ENCODE measurements at regions not wholly inside any gene's neighbourhood (a gene's known extent, or its start where the extent isn't known, plus 50 kb on each side); places are given as distances from the start of the nearest gene placed in this dataset.

DNA sequence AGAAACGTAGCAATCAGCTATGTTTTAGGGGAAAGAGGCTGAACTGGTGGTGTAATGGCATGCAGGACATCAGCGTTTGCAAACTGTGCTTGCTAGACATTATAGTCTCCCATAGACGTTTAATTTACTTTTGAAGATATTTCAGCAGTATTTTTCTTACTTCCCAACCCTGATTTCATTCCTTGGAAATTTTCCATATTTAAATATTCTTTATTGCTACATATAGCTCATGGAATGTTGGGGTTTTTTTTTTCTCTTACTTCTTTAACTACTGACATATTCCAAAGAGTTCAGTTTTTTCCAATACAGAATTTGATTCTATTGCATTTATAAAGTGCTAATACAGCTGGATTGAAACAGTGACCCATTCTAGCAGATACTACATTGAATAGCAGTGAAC lies 694.4 kb upstream of the CITED2 start:
- DNase-seq (ENCODE audit: low spot score) = no peak
- intact Hi-C loops (cut with DNase I) = no loop called here

DNA sequence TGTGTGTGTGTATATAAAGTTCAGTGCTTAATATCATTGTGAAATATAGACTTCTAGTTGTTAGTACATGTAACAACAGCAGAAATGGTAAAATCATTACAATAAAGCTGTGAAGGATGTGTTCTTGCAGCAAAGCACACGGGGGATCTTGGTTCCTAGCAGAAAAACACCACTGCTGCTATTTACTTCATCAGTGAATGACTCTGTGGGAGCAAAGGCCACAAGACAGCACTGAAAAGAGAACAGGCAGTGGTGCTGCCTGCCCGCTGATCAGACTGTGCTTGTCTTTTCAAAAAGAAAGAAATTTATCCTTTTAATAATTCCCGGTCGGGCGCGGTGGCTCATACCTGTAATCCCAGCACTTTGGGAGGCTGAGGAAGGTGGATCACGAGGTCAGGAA lies 689.9 kb upstream of the CITED2 start:
- no peak for DNase-seq (ENCODE audit: low spot score)
- intact Hi-C loops (cut with DNase I) = no loop called here

DNA sequence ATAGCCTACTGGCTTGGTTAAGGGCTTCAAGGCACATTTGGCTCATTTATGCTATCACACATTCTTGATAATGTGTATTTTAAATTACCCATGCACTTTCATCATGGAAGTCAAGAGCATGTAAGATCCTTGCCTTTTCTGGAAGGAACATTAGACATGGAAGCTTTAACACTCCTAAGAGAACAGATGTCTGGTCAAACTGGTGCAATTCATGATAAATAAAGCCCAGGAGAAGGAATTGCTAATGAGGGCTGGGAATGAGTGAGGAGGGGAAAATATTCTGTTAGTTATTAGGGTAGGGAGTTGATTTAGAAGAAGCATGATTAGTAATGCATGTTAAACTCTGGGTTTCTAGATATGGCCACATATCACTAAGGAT lies 688.6 kb upstream of the CITED2 start:
- intact Hi-C loops (cut with DNase I) = no loop called here

DNA sequence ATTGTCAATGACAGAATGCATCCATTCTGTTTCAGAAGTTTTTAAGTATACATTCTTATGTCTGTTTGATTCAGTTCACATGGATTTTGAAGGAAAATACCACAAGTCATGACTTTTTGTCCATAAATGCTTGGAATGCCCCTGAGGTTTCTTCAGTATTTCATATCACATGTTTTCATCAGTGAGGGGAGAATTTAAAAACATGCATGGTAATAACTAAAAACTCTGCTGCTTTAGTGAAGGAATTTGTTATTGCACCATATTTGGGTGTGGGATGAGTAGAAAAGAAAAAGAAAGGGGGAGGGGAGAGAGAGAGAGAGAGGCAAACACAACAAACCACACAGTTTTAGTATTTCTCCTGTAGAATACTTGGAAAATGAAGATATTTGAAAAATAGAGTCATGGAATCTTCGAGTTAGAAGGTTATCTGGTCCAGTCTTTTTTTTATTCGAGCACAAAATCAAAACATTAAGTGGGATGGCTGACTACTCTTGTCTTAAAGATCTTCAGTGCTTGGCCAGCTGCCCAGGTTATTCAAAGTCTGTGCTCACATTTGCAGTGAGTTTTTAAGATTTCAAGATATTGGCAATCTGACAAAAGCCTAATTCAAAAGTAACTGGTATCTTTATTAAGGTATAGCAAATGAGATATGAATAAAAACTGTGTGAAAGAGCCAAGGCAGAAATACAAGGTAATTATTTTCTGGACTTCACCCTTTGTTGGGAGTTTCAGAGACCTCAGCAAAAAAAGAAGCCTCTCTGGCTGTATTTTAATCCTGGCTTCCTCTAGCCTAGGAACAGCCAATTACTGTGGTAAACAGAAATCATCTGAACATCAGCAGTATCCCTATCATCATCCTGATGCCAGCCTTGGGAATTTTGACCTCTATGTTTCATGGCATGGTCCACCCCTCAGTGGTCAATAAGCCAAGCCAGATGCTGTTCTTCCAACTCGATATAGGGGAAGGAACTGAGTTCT lies 687.9 kb upstream of the CITED2 start:
- intact Hi-C loops (cut with DNase I) = no loop called here
- no peak for DNase-seq (ENCODE audit: low spot score)

More for the DNA sequence above, 688.6 kb upstream of the CITED2 start:
- no peak for DNase-seq (ENCODE audit: low spot score)

DNA sequence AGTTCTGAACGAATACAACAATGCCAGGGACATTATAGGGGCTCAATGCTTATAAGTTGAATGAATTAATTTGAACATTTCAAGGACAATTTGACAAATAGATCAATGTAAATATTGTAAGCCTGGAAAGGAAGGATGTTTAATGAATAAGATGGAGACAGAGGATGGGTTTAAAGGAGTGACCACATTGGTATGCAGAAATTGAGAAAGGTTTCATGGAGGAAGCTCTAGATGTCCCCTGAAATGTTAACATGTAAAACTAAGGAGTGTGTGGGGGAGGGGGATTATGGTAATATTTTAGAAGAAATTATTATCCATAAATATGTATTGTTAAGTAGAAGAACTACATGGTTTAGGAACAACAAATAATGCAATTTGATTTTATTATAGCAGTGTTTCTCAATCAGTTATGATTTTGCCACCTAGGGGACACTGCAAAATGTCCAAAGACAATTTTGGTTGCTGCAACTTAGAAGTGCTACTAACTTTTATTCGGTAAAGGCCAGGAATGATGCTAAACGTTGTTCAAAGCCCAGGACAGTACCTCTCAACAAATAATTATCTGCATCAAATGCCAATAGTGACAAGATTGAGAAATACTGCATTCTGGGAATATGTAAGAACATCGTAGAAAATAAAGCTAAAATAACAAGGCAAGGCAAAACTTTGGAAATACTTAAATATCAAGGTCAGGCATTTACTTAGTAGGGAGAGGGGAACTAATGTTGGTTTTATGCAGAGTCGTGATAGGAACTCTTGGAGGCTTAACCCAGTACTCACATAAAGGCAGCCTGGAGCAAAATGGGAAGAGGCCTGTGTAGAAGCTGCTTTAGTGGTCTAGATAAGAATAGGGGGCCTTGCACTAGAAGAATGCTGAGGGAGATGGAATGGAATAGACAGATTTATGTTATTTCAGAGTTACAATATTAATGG lies 686.9 kb upstream of the CITED2 start:
- intact Hi-C loops (cut with DNase I) = no loop called here
- DNase-seq (ENCODE audit: low spot score) = no peak

DNA sequence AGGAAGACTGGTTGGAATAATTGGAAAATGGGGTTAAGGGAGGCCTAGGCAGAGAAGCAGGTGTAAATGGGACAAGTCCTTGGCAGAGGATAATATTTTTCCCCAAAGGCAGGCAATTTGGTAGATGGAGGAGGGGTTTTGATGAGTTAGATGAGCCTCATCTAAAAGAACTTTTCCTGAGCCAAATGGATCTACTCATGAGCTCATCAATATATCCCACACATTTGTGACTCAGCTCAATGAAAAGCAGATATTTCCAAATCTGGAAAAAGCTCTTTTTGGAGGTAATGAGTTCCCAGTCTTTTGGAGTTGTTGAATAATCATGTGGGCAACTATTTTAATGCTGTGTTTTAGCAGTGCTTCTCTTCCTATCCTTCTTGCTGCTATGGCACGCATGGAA lies 685.5 kb upstream of the CITED2 start:
- intact Hi-C loops (cut with DNase I) = no loop called here
- DNase-seq (ENCODE audit: low spot score) = no peak

DNA sequence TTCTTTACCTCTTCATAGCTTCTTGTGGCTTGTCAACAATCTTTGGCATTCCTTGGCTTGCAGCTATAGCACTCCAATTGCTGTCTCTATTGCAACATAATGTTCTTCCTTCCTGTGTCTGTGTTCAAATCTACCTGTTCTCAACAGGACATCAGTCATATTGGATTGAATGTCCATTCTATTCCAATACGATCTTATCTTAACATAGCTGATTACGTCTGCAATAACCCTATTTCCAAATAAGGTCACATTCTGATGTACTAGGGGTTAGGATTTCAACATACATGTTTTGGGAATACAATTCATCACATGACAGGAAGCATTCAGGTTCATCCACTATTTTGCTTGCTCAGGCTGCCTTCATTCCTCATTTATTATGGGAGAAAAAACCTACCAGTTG lies 684.4 kb upstream of the CITED2 start:
- DNase-seq (ENCODE audit: low spot score) = no peak
- intact Hi-C loops (cut with DNase I) = no loop called here

DNA sequence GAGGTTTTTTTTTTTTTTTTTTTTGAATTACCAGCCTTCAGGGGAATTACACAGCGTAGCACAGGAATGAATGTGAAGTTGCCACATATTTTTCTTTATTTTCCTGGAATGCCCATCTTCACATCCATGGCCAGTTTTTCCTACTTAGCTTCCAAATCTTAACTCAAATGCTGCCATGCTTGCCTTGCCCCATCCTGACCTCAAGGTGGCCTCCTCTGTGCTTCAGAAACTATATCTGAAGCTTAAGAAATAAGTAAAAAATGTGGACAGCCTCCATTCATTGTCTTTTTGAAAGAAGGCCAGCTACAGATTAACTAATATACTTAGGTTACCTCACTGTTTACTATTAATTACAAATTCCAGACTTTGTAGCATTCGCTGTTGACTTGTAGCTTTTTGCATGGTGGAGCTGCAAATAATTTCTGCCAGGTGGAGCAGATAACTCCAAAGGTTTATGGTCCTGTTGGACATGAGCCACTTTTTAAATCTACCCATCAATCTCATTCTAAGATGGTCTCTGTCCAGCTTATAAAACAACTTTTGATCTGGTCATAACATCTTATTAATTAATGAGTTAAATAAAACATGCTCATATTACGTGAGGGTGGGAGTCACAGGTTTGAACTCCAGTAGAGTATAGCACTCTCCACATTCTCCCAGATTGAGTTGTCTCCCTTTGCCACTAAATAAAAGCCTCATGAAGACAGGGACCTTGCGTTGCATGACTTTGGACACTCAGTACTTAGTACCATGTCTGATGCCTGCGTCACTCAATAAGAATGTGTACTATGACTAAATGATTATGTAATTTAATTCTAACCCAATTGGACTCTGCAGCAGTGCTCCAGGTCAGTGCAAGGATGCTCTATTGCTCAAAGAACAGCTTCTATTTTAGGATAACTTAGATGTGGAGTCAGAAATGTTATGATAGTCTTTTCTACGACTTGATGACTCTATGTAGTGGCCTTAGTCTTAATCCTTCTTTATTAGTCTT lies 678.6 kb upstream of the CITED2 start:
- DNase-seq (ENCODE audit: low spot score) = no peak
- intact Hi-C loops (cut with DNase I) = no loop called here

DNA sequence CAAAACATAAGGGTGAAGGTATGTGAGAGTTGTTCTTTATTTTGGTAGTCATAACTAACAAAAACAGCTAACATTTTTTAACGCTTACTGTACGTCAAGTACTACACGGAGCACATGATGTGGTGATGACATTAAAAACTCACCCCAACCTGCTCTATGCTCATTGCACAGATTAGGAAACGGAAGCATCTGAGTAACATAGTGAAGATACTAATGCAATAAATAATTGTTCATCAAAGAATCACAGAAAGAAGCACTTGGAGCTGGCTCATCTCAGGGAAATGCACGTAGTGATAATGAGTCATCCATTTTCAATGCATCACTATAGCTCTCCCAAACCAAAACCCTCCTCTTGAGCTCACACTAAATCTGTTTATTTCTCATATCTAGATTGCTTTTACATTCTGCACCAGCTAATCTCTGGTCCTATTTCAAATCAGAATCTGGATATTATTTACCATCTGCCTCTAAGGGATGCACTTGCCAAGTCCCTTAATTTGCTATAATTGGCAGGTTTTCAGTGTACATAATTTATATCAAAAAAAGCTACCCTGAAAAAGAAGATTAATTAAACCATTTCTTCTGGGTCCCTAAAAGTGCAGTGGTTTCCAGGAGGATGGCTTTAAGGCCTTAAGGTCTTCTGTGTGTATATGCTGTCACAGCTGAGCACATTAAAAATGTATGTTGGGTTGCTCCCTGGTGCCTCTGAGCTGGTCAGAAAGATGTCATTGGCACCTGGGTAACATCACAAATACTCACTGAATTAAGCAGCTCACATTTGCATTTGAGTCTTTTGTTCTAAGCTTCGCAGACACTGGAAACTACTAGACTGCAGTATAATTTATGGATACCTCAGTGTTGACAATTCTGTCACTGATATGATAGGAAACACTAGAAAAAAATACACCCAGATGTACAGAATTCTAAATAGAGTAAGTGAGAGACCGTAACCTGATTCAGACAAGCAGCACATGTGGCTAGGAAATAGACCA lies 677.4 kb upstream of the CITED2 start:
- intact Hi-C loops (cut with DNase I) = no loop called here

DNA sequence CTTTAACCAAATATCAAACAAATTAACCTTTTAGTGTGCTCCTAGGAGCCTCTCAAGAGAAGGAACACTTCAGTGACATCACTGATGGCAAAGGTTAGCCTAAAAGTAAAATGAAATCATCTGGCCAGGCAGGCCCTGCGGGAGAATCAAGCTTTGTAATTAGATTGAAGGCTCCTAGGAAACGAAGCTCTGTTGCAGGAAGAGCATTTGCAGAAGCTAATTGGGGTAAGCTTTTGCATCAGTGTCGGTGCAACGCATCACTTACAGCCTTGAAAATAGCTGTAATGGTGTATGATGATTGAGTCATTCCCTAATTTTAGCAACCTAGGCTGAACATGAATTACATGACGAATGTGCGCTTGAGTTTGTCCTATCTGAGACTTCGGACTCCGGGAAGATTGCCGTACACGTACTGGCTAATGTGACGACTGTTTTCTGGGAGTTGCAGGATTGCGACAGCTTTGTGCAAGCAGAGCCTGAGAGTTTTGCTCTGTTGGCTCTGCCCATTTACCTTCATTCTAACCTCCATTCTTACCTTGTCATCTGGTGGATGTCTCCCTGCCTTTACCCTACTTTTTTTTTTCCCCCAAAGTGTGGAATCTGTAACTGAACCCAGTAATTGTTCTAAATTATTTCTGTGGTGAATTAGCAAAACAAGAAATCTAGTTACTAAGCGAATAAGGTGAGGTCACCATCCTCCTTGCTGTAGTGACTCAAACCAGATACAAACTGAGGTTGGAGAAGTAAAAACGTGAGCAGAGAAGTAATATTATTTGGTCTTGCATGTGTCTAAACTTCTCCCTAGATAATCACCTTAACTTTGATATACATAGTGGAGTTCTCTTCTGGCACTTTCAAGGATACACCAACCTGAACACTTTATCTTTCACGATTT lies 675.9 kb upstream of the CITED2 start:
- no peak for DNase-seq (ENCODE audit: low spot score)
- intact Hi-C loops (cut with DNase I) = no loop called here

More for the DNA sequence above, 677.4 kb upstream of the CITED2 start:
- no peak for DNase-seq (ENCODE audit: low spot score)

DNA sequence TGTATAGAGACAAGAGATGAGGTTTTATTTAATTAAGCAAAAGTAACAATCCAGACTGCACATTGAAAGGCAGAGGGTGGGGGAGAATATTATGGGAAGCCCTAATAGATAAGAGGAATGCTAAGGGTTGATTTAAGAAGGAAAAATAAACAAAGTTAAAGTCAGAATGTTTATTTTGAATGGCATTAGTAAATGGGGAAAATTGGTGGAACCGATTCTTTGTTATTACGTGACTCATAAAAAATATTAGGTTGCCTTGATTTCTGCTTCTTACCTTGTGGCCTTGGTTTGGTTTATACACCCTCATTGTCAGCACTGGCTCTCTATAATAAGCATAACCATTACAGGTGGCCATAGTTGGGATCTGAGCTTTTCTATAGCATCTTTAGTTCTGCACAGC lies 674.8 kb upstream of the CITED2 start:
- no peak for DNase-seq (ENCODE audit: low spot score)
- intact Hi-C loops (cut with DNase I) = no loop called here

DNA sequence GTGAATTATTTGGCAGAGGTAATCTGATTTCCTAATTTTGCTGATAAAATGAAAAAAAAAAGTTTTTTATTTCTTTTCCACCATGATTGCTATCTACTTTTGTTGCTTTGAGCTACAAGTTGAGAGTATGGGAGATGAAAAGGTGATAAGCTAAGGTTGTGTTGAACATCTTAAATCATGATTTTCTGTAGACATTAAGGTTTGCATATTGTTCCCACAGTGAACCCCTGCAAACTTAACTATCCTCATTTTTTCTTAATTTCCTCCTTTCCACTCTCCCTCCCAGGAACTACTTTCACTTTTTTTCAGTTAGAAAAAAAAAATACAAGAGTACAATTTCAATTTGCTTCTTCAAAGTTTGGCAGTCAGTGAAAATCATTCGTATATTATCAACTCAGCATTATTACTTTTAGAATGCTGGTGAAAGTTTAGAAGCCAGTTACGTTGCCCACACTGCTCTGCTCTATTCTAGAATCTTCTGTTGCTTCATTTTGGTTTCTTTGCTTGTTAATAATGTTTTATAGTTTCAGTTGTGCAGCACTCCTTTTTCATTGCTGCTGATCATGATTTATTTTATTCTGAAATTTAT lies 673.8 kb upstream of the CITED2 start:
- intact Hi-C loops (cut with DNase I) = no loop called here
- DNase-seq (ENCODE audit: low spot score) = no peak

DNA sequence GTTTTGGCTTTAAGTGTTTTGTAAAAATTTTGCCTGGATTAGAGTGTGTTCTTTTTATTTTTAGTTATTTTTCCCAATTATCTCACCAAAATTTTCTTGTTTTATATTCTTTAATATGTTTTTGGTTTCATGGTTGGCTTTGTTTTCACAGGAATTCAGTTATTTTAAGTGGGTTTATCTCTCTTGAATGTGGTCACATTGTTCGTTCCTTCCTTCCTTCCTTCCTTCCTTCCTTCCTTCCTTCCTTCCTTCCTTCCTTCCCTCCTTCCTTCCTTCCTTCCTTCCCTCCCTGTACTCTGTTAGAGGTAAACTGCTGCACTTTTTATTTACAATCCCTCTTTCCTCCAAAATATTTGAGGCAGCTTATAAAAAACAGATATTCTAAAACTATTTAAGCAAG lies 672.9 kb upstream of the CITED2 start:
- DNase-seq (ENCODE audit: low spot score) = no peak
- intact Hi-C loops (cut with DNase I) = no loop called here

DNA sequence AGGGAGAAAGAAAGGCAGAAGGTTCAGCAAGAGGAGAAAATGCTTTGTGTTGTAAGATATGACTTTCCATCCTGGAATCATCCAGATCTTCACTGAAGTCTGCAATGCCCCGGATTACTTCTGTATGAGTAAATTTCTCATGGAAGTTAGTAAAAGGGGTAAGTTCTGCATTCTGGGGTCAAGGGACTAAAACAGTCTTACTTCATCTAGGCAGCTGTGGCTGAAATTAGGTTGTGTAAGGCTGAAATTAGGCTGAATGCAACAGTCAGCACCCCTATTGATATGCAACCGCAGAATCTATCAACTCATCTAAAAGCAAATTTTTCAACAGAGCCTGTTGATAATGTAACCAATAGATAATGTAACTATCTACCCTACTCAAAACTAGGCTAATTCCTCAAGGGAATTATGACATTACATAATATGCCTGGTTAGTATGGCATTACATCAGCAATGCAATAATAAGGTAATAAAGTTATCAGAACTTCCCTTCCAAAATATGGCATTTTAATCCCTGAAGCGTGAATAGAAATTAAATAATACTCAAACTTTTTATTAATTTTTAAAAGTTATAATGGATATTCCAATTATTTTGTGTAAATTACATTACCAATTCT lies 671.7 kb upstream of the CITED2 start:
- intact Hi-C loops (cut with DNase I) = no loop called here
- no peak for DNase-seq (ENCODE audit: low spot score)

DNA sequence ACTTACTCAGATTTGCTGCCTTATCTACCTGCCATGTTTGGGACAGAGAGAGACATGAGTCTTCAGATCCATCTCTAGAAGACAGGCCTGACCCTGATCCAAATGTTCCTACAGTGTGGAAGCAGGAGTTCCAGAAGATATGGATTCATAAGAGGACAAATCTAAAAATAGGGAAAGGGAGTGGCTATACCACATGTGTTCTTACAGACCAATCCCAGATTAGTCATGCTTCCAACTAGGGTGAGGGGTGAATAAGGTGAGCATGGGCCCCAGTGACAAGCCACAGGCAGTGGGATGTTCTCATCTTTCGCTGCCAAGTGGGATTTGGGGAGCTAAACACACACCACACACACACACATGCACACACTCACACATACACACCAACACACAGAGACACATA lies 670.7 kb upstream of the CITED2 start:
- no peak for DNase-seq (ENCODE audit: low spot score)
- intact Hi-C loops (cut with DNase I) = no loop called here

DNA sequence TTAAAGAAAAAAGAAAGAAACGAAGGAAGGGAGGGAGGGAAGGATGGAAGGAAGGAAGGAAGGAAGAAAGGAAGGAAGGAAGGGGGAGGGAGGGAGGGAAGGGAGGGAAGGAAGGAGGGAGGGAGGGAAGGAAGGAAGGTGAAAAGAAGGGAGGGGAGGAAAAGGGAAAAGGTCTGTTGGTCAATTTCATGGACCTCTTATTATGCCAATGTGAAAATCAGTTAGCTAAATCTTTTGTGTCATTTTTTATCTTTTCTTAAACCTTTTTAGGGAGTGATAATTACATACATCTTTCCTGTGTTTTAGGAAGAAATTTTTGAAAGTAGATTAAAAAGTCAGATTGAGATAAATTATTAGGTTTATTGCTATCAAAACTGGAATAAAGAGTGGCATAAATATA lies 670.2 kb upstream of the CITED2 start:
- DNase-seq (ENCODE audit: low spot score) = no peak
- intact Hi-C loops (cut with DNase I) = no loop called here
